ENCODE measurements at regions not wholly inside any gene's neighbourhood (a gene's known extent, or its start where the extent isn't known, plus 50 kb on each side); places are given as distances from the start of the nearest gene placed in this dataset.
"Not testable (repeated sequence)": the region's sequence is repeated elsewhere in the genome, so short reads cannot be mapped to it uniquely, and the experiment has no call there.

- no peak for DNase-seq
Observed at GRCh38 chr6:81900616-81901015, 148.1 kb upstream of the TENT5A start.

- DNase-seq, result no peak
Observed at GRCh38 chr6:81897793-81898192, 145.3 kb upstream of the TENT5A start.

GRCh38 chr6:81896525-81897503, 144.3 kb upstream of the TENT5A start:
- no peak for DNase-seq

GRCh38 chr6:81895511-81896185, 143.2 kb upstream of the TENT5A start:
- no peak for DNase-seq

- DNase-seq, result no peak
Observed at GRCh38 chr6:81894788-81895271, 142.3 kb upstream of the TENT5A start.

- no peak for DNase-seq
Observed at GRCh38 chr6:81894306-81894705, 141.8 kb upstream of the TENT5A start.

- DNase-seq, result no peak
Observed at GRCh38 chr6:81892891-81893290, 140.4 kb upstream of the TENT5A start.

GRCh38 chr6:81891874-81892273, 139.4 kb upstream of the TENT5A start:
- no peak for DNase-seq

- no peak for DNase-seq
Observed at GRCh38 chr6:81890846-81891245, 138.4 kb upstream of the TENT5A start.

GRCh38 chr6:81889377-81890053, 137.0 kb upstream of the TENT5A start:
- no peak for DNase-seq

GRCh38 chr6:81886909-81887308, 134.4 kb upstream of the TENT5A start:
- DNase-seq, result not testable (repeated sequence)

GRCh38 chr6:81886157-81886556, 133.7 kb upstream of the TENT5A start:
- no peak for DNase-seq

GRCh38 chr6:81881660-81882059, 129.2 kb upstream of the TENT5A start:
- DNase-seq, result no peak

GRCh38 chr6:81878479-81878878, 126.0 kb upstream of the TENT5A start:
- no peak for DNase-seq

GRCh38 chr6:81876971-81877370, 124.5 kb upstream of the TENT5A start:
- no peak for DNase-seq

- no peak for DNase-seq
Observed at GRCh38 chr6:81875782-81876293, 123.4 kb upstream of the TENT5A start.

GRCh38 chr6:81869749-81870508, 117.4 kb upstream of the TENT5A start:
- not testable (repeated sequence) for DNase-seq

- no peak for DNase-seq
Observed at GRCh38 chr6:81865712-81866111, 113.2 kb upstream of the TENT5A start.

GRCh38 chr6:81864124-81864523, 111.6 kb upstream of the TENT5A start:
- DNase-seq, result no peak

- DNase-seq, result no peak
Observed at GRCh38 chr6:81863123-81863522, 110.6 kb upstream of the TENT5A start.

- no peak for DNase-seq
Observed at GRCh38 chr6:81861281-81861680, 108.8 kb upstream of the TENT5A start.

GRCh38 chr6:81859884-81860283, 107.4 kb upstream of the TENT5A start:
- DNase-seq, result no peak
